ENCODE measurements at regions not wholly inside any gene's neighbourhood (a gene's known extent, or its start where the extent isn't known, plus 50 kb on each side); places are given as distances from the start of the nearest gene placed in this dataset.

DNA sequence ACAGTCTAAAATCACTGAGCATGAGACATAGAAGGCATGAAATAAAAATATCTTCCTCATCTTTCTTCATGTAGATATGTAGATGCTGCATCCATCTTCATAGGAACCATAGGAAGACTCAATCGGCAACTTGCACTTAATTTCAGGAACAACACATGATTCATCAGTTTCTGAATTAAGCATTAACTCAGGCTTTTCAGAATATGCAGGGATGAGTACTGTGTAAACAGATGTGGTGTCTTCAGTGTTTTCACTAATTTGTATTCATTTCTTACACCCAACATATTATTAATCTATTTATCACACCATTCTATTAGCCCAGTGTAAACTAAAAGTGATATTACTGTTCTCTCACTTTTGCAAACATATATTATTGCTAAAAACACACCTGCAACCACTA lies 305.9 kb upstream of the DAB2 start:
- no peaks in the 10 kb centered on the region for H3K4me1 ChIP-seq (ENCODE audit: control insufficient read depth in 5 of 5, insufficient read depth in 5 of 5, low read length in 5 of 5)
- no peaks in the 10 kb centered on the region for H3K9me3 ChIP-seq (ENCODE audit: control insufficient read depth in 4 of 4, insufficient read depth in 3 of 4, low read length in 3 of 4)
- H3K27me3 ChIP-seq (ENCODE audit: control insufficient read depth in 3 of 3, insufficient read depth in 3 of 3, low read length in 2 of 3), result no peaks in the 10 kb centered on the region
- no peak overlapping the region for H3K9ac ChIP-seq (ENCODE audit: insufficient read depth in 1 of 2, low read length in 2 of 2)
- DNase-seq (no peak), ATAC-seq (ENCODE audit: insufficient read depth, low FRiP score) (no peak)
- no peak overlapping the region for H3K27ac ChIP-seq (ENCODE audit: low read depth in 1 of 2, low read length in 1 of 2)
- 93 to 95% methylated on average over 1 of the region's 1 CpG for WGBS, 2 donors
- H3K36me3 ChIP-seq (ENCODE audit: control insufficient read depth in 4 of 4, insufficient read depth in 4 of 4, low read length in 4 of 4), result no peaks in the 10 kb centered on the region
- no peak overlapping the region for H3K4me3 ChIP-seq
- no peak for TF ChIP-seq CTCF (IDR thresholded peaks at IDR 0.05; ENCODE audit: control extremely low read depth, extremely low read depth)

DNA sequence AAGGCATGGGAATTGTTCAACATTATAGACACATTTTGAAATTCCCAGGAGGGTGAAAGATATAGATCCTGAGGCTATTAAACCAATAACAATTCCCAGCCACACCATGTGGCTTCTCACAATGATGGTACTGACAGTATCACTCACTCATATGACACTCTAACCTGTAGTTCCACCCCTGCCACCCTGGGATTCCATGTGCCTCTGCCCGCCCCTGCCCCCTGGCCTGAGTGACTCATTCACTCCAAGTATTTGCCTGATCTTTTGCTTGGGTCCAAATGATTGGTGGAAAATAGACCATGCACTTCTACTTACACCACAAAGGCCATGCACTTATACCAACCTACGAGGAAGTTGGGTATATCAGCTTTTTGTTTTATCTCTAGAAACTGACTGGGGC lies 305.2 kb upstream of the DAB2 start:
- Histone ChIP-seq H3K27ac (ENCODE audit: low read depth in 1 of 2, low read length in 1 of 2) (no peak overlapping the region), H3K27me3 (ENCODE audit: control insufficient read depth in 3 of 3, insufficient read depth in 3 of 3, low read length in 2 of 3) (no peaks in the 10 kb centered on the region), H3K9me3 (ENCODE audit: control insufficient read depth in 4 of 4, insufficient read depth in 3 of 4, low read length in 3 of 4) (no peaks in the 10 kb centered on the region), H3K9ac (ENCODE audit: insufficient read depth in 1 of 2, low read length in 2 of 2) (no peak overlapping the region), H3K36me3 (ENCODE audit: control insufficient read depth in 4 of 4, insufficient read depth in 4 of 4, low read length in 4 of 4) (no peaks in the 10 kb centered on the region), H3K4me3 (no peak overlapping the region), H3K4me1 (ENCODE audit: control insufficient read depth in 5 of 5, insufficient read depth in 5 of 5, low read length in 5 of 5) (no peaks in the 10 kb centered on the region)
- TF ChIP-seq CTCF (IDR thresholded peaks at IDR 0.05; ENCODE audit: control extremely low read depth, extremely low read depth), result no peak
- DNase-seq, result no peak
- 84 to 96% methylated on average over 2 of the region's 2 CpGs for WGBS, 2 donors
- no peak for ATAC-seq (ENCODE audit: insufficient read depth, low FRiP score)

DNA sequence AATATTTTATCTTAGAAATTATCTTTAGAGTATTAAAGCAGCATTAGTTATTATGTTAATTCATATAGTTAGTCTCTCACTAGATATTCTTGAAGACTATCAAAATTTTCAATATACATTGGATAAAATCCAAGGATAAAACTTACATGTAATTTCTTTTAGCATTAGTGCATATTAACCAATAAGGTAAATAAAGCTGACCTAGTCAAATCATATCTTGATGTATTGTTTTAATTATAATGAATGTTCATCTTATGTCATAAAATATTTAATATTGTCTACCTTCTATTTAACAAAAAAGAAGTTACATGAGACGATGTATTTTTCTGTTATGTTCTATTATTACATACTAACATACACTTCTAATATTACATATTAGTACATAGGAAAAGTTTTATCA lies 301.7 kb upstream of the DAB2 start:
- Histone ChIP-seq H3K9me3 (ENCODE audit: control insufficient read depth in 4 of 4, insufficient read depth in 3 of 4, low read length in 3 of 4) (no peaks in the 10 kb centered on the region), H3K4me1 (ENCODE audit: control insufficient read depth in 5 of 5, insufficient read depth in 5 of 5, low read length in 5 of 5) (peaks cover 0 to 11% (median 0%) of the 10 kb centered on the region in 5 donors), H3K36me3 (ENCODE audit: control insufficient read depth in 4 of 4, insufficient read depth in 4 of 4, low read length in 4 of 4) (no peaks in the 10 kb centered on the region), H3K4me3 (no peak overlapping the region), H3K27me3 (ENCODE audit: control insufficient read depth in 3 of 3, insufficient read depth in 3 of 3, low read length in 2 of 3) (no peaks in the 10 kb centered on the region), H3K27ac (ENCODE audit: low read depth in 1 of 2, low read length in 1 of 2) (no peak overlapping the region), H3K9ac (ENCODE audit: insufficient read depth in 1 of 2, low read length in 2 of 2) (no peak overlapping the region)
- no peak for TF ChIP-seq CTCF (IDR thresholded peaks at IDR 0.05; ENCODE audit: control extremely low read depth, extremely low read depth)
- DNase-seq (no peak), ATAC-seq (ENCODE audit: insufficient read depth, low FRiP score) (no peak)
- 94 to 96% methylated on average over 1 of the region's 1 CpG for WGBS, 2 donors

GRCh38 chr5:39721394-39721793 lies 296.6 kb upstream of the DAB2 start:
- no peak for TF ChIP-seq CTCF (IDR thresholded peaks at IDR 0.05; ENCODE audit: control extremely low read depth, extremely low read depth)
- no peak for DNase-seq
- Histone ChIP-seq H3K9me3 (ENCODE audit: control insufficient read depth in 4 of 4, insufficient read depth in 3 of 4, low read length in 3 of 4) (no peaks in the 10 kb centered on the region), H3K4me3 (no peak overlapping the region), H3K27ac (ENCODE audit: low read depth in 1 of 2, low read length in 1 of 2) (no peak overlapping the region), H3K36me3 (ENCODE audit: control insufficient read depth in 4 of 4, insufficient read depth in 4 of 4, low read length in 4 of 4) (no peaks in the 10 kb centered on the region), H3K9ac (ENCODE audit: insufficient read depth in 1 of 2, low read length in 2 of 2) (no peak overlapping the region), H3K4me1 (ENCODE audit: control insufficient read depth in 5 of 5, insufficient read depth in 5 of 5, low read length in 5 of 5) (peaks cover 0 to 15% (median 0%) of the 10 kb centered on the region in 5 donors), H3K27me3 (ENCODE audit: control insufficient read depth in 3 of 3, insufficient read depth in 3 of 3, low read length in 2 of 3) (no peaks in the 10 kb centered on the region)
- no peak for ATAC-seq (ENCODE audit: insufficient read depth, low FRiP score)
- 91 to 96% methylated on average over 29 to 30 of the region's 30 CpGs for WGBS, 2 donors
